Endodermal cell (in vitro differentiated cells): ENCODE measurements at regions not wholly inside any gene's neighbourhood (a gene's known extent, or its start where the extent isn't known, plus 50 kb on each side); places are given as distances from the start of the nearest gene placed in this dataset.
A peak's percentile ranks its signal among the peaks of the same experiment; 100 is the strongest.

Source experiments
- DNase-seq: peaks from one replicate; pipeline ENCODE4 v3.0.0-alpha.2; 2017
- H3K27ac ChIP-seq: 2 replicates; pipeline ENCODE4 v1.5.1; 2013; ENCODE audit warnings: mild to moderate bottlenecking, low read depth, low read length, moderate library complexity
- H3K27me3 ChIP-seq: 2 replicates; pipeline ENCODE4 v1.6.1; 2013; ENCODE audit warnings: mild to moderate bottlenecking, low read length, moderate library complexity; ENCODE audit not compliant: insufficient read depth, control insufficient read depth, poor library complexity, severe bottlenecking
- H3K36me3 ChIP-seq: 2 replicates; pipeline ENCODE4 v1.7.0; 2013; ENCODE audit warnings: mild to moderate bottlenecking, low read length, moderate library complexity; ENCODE audit not compliant: control insufficient read depth, insufficient read depth
- H3K4me1 ChIP-seq: one replicate; pipeline ENCODE4 v1.7.0; 2013; ENCODE audit warnings: low read length; ENCODE audit not compliant: control insufficient read depth, insufficient read depth
- H3K4me3 ChIP-seq: 2 replicates; pipeline ENCODE4 v1.5.1; 2013; ENCODE audit warnings: mild to moderate bottlenecking, low read length, moderate library complexity
- H3K9ac ChIP-seq: 2 replicates; pipeline ENCODE4 v1.6.1; 2013; ENCODE audit warnings: mild to moderate bottlenecking, low read length, moderate library complexity; ENCODE audit not compliant: poor library complexity, severe bottlenecking; ENCODE audit errors: extremely low read depth
- H3K9me3 ChIP-seq: 2 replicates; pipeline ENCODE4 v1.6.1; 2013; ENCODE audit warnings: mild to moderate bottlenecking, low read length, moderate library complexity; ENCODE audit not compliant: control insufficient read depth
- H3K27ac Mint-ChIP-seq: 2 replicates; pipeline ENCODE4 v1.8.0; 2020; ENCODE audit warnings: mixed read lengths
- H3K27me3 Mint-ChIP-seq: 2 replicates; pipeline ENCODE4 v1.8.0; 2021; ENCODE audit warnings: mild to moderate bottlenecking, mixed read lengths; ENCODE audit not compliant: insufficient read depth
- H3K36me3 Mint-ChIP-seq: 2 replicates; pipeline ENCODE4 v1.8.0; 2020; ENCODE audit warnings: low read depth, mixed read lengths
- H3K4me1 Mint-ChIP-seq: 2 replicates; pipeline ENCODE4 v1.8.0; 2020; ENCODE audit warnings: mixed read lengths
- H3K4me3 Mint-ChIP-seq: 2 replicates; pipeline ENCODE4 v1.8.0; 2020; ENCODE audit warnings: mild to moderate bottlenecking, moderate library complexity, mixed read lengths
- H3K9me3 Mint-ChIP-seq: 2 replicates; pipeline ENCODE4 v1.8.0; 2020; ENCODE audit warnings: mild to moderate bottlenecking, mixed read lengths
- CTCF ChIP-seq: fragments of 200-600 bp; sonication (generic); conservative IDR thresholded peaks from 2 replicates; pipeline ENCODE4 v1.5.0; 2021; ENCODE audit warnings: antibody characterized with exemption, mild to moderate bottlenecking
- WGBS, 2 experiments: methylation state at CpG; one replicate each; pipeline versions ENCODE4 v1.1.5 to v1.1.7; 2013; ENCODE audit warnings: missing lambda C conversion rate in 2 of 2, mixed read lengths in 1 of 2; ENCODE audit not compliant: insufficient coverage in 1 of 2, insufficient read length in 1 of 2; 5-methylcytosine and 5-hydroxymethylcytosine counted together

- no peaks in the 10 kb centered on the region for H3K9me3 ChIP-seq
- H3K27ac ChIP-seq: no peak overlapping the region
- H3K4me1 ChIP-seq: no peaks in the 10 kb centered on the region
- no peak overlapping the region for H3K4me3 ChIP-seq
- no peak for DNase-seq
- WGBS, 2 experiments: 89 to 95% methylated on average over 3 to 4 of the region's 4 CpGs
- Mint-ChIP-seq H3K27me3 (no peaks in the 10 kb centered on the region), H3K4me1 (no peaks in the 10 kb centered on the region), H3K36me3 (no peaks in the 10 kb centered on the region), H3K4me3 (no peak overlapping the region), H3K27ac (peak overlapping the region; percentile 12), H3K9me3 (no peaks in the 10 kb centered on the region)
- no peaks in the 10 kb centered on the region for H3K27me3 ChIP-seq
- H3K9ac ChIP-seq: no peak overlapping the region
- H3K36me3 ChIP-seq: no peaks in the 10 kb centered on the region
- TF ChIP-seq CTCF: no peak
Measured at GRCh38 chr20:50287512-50287911, 96.9 kb downstream of the CEBPB start.

GRCh38 chr20:50288128-50288623, 97.5 kb downstream of the CEBPB start:
- Histone ChIP-seq H3K36me3 (no peaks in the 10 kb centered on the region), H3K4me3 (no peak overlapping the region), H3K27me3 (no peaks in the 10 kb centered on the region), H3K27ac (no peak overlapping the region), H3K4me1 (no peaks in the 10 kb centered on the region), H3K9me3 (no peaks in the 10 kb centered on the region), H3K9ac (no peak overlapping the region)
- TF ChIP-seq CTCF: no peak
- H3K27ac Mint-ChIP-seq: no peak overlapping the region
- H3K4me1 Mint-ChIP-seq: no peaks in the 10 kb centered on the region
- no peaks in the 10 kb centered on the region for H3K9me3 Mint-ChIP-seq
- WGBS, 2 experiments: 88 to 94% methylated on average over 5 to 6 of the region's 6 CpGs
- no peak for DNase-seq
- H3K36me3 Mint-ChIP-seq: no peaks in the 10 kb centered on the region
- H3K4me3 Mint-ChIP-seq: no peak overlapping the region
- no peaks in the 10 kb centered on the region for H3K27me3 Mint-ChIP-seq

GRCh38 chr20:50289581-50289980, 99.0 kb downstream of the CEBPB start:
- WGBS, 2 experiments: 91 to 92% methylated on average over 8 to 10 of the region's 10 CpGs

More at GRCh38 chr20:50289581-50289980, 99.0 kb downstream of the CEBPB start:
- Histone ChIP-seq H3K36me3 (no peaks in the 10 kb centered on the region), H3K9ac (no peak overlapping the region), H3K27ac (no peak overlapping the region), H3K9me3 (no peaks in the 10 kb centered on the region), H3K4me3 (no peak overlapping the region), H3K27me3 (no peaks in the 10 kb centered on the region), H3K4me1 (no peaks in the 10 kb centered on the region)
- no peaks in the 10 kb centered on the region for H3K4me1 Mint-ChIP-seq
- H3K9me3 Mint-ChIP-seq: no peaks in the 10 kb centered on the region
- no peaks in the 10 kb centered on the region for H3K36me3 Mint-ChIP-seq
- no peak overlapping the region for H3K4me3 Mint-ChIP-seq
- no peak for TF ChIP-seq CTCF
- H3K27ac Mint-ChIP-seq: no peak overlapping the region
- no peak for DNase-seq
- no peaks in the 10 kb centered on the region for H3K27me3 Mint-ChIP-seq
